GM19468 (cell line): ENCODE measurements at regions not wholly inside any gene's neighbourhood (a gene's known extent, or its start where the extent isn't known, plus 50 kb on each side); places are given as distances from the start of the nearest gene placed in this dataset.
"Not testable (repeated sequence)": the region's sequence is repeated elsewhere in the genome, so short reads cannot be mapped to it uniquely, and the experiment has no call there.

Experiments
- ATAC-seq: cut with Tn5 transposase; IDR thresholded peaks from one replicate; pipeline ENCODE4 v1.9.1; 2021; ENCODE audit warnings: mild to moderate bottlenecking, moderate library complexity, moderate number of reproducible peaks; ENCODE audit not compliant: unreplicated experiment; ENCODE audit errors: extremely low read depth

GRCh38 chr6:132063738-132064137, 112.6 kb upstream of the CCN2 start:
- ATAC-seq: no peak

GRCh38 chr6:132063204-132063603, 112.0 kb upstream of the CCN2 start:
- ATAC-seq: no peak

- no peak for ATAC-seq
Observed at GRCh38 chr6:132062626-132063025, 111.5 kb upstream of the CCN2 start.

GRCh38 chr6:132061381-132061780, 110.2 kb upstream of the CCN2 start:
- no peak for ATAC-seq

- ATAC-seq: no peak
Observed at GRCh38 chr6:132060591-132060990, 109.4 kb upstream of the CCN2 start.

- ATAC-seq: no peak
Observed at GRCh38 chr6:132058975-132059374, 107.8 kb upstream of the CCN2 start.

GRCh38 chr6:132054525-132054924, 103.4 kb upstream of the CCN2 start:
- ATAC-seq: no peak

- ATAC-seq: no peak
Observed at GRCh38 chr6:132053511-132053910, 102.3 kb upstream of the CCN2 start.

- ATAC-seq: no peak
Observed at GRCh38 chr6:132052096-132052495, 100.9 kb upstream of the CCN2 start.

- ATAC-seq: no peak
Observed at GRCh38 chr6:132045877-132046276, 94.7 kb upstream of the CCN2 start.

GRCh38 chr6:132043148-132043547, 92.0 kb upstream of the CCN2 start:
- no peak for ATAC-seq

- no peak for ATAC-seq
Observed at GRCh38 chr6:132041706-132042105, 90.5 kb upstream of the CCN2 start.

- no peak for ATAC-seq
Observed at GRCh38 chr6:132028029-132028428, 76.9 kb upstream of the CCN2 start.

- ATAC-seq: no peak
Observed at GRCh38 chr6:132025468-132025867, 74.3 kb upstream of the CCN2 start.

- no peak for ATAC-seq
Observed at GRCh38 chr6:132023490-132023889, 72.3 kb upstream of the CCN2 start.

GRCh38 chr6:132021552-132022375, 70.6 kb upstream of the CCN2 start:
- ATAC-seq: no peak

GRCh38 chr6:132020918-132021317, 69.7 kb upstream of the CCN2 start:
- not testable (repeated sequence) for ATAC-seq

- no peak for ATAC-seq
Observed at GRCh38 chr6:132020138-132020581, 69.0 kb upstream of the CCN2 start.

GRCh38 chr6:132019586-132019985, 68.4 kb upstream of the CCN2 start:
- no peak for ATAC-seq

- ATAC-seq: no peak
Observed at GRCh38 chr6:132017942-132018341, 66.8 kb upstream of the CCN2 start.

- no peak for ATAC-seq
Observed at GRCh38 chr6:132016396-132016795, 65.2 kb upstream of the CCN2 start.

GRCh38 chr6:132011582-132011981, 60.4 kb upstream of the CCN2 start:
- no peak for ATAC-seq
